ENCODE measurements at regions not wholly inside any gene's neighbourhood (a gene's known extent, or its start where the extent isn't known, plus 50 kb on each side); places are given as distances from the start of the nearest gene placed in this dataset.

- H3K4me3 ChIP-seq (replicated peaks; ENCODE audit: low read depth, low read length): no peak overlapping the region
- TF ChIP-seq CTCF (IDR thresholded peaks at IDR 0.05; ENCODE audit: low read depth, low read length, missing control alignments): no peak
- no peak for DNase-seq (ENCODE audit: extremely low read depth, low read depth)
These were observed 1381.6 kb upstream of the TENM3 start for GRCh38 chr4:180861651-180862050.

DNA sequence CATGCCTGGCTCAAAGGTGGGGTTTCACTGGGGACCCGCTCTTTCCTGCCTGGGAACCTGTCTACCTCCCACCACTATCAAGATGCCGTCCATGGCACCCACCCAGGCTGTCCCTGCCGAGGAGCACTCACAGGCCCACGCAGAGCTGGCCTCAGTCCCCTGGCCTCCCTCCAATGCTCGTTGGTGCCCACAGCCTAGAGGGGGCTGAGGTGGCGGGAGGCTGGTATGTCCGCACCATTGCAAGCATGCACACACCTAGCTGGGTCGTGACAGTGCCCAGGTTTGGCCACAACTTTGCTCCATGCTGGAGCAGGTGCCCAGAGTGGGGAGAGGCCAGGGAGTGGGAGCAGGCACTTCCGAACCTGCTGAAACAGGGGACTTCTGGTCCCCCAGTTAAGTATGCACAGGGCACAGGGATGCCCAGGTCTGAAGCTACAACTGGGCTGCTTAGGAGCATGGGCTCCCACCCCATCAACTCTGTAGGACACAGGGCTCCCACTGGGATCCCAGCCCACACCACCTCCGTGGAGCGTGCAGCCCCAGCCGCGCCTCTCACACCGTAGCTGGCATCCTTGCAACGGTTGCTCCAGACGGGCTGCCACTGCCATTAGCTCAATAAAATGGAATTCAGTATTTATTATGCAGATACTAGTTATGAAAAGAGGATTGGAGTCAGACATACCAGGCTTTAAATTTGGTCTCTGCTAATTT is 1376.1 kb upstream of the TENM3 start:
- no peak for DNase-seq (ENCODE audit: extremely low read depth, low read depth)
- no peak for TF ChIP-seq CTCF (IDR thresholded peaks at IDR 0.05; ENCODE audit: low read depth, low read length, missing control alignments)
- H3K4me3 ChIP-seq (replicated peaks; ENCODE audit: low read depth, low read length): no peak overlapping the region

- DNase-seq (ENCODE audit: extremely low read depth, low read depth): no peak
- H3K4me3 ChIP-seq (replicated peaks; ENCODE audit: low read depth, low read length): no peak overlapping the region
- TF ChIP-seq CTCF (IDR thresholded peaks at IDR 0.05; ENCODE audit: low read depth, low read length, missing control alignments): no peak
These were observed 1372.6 kb upstream of the TENM3 start for GRCh38 chr4:180870623-180871022.

- no peak overlapping the region for H3K4me3 ChIP-seq (replicated peaks; ENCODE audit: low read depth, low read length)
- DNase-seq (ENCODE audit: extremely low read depth, low read depth): no peak
- TF ChIP-seq CTCF (IDR thresholded peaks at IDR 0.05; ENCODE audit: low read depth, low read length, missing control alignments): no peak
These were observed 1344.9 kb upstream of the TENM3 start for GRCh38 chr4:180898305-180898704.

DNA sequence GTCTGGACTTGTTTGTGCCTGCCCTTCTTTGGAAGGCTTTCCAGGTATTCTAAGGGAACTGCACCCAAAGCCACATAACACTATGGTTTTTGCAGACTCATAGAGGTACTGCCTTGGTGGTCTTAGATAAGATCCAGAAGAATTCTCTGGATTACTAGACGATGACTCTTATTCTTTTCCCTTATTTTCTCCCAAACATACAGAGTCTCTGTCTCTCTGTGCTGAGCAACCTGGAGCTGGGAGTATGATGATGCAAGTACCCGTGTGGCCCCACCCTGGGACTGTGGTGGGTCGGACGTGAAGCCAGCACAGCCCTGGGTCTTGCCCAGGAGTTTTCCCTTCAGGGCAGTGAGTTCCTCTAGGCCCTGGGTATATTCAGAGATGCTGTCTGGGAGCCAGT is 1342.4 kb upstream of the TENM3 start:
- TF ChIP-seq CTCF (IDR thresholded peaks at IDR 0.05; ENCODE audit: low read depth, low read length, missing control alignments): no peak
- H3K4me3 ChIP-seq (replicated peaks; ENCODE audit: low read depth, low read length): no peak overlapping the region
- DNase-seq (ENCODE audit: extremely low read depth, low read depth): no peak

GRCh38 chr4:180909279-180909678 is 1333.9 kb upstream of the TENM3 start:
- TF ChIP-seq CTCF (IDR thresholded peaks at IDR 0.05; ENCODE audit: low read depth, low read length, missing control alignments): peak; percentile 11
- H3K4me3 ChIP-seq (replicated peaks; ENCODE audit: low read depth, low read length): no peak overlapping the region
- DNase-seq (ENCODE audit: extremely low read depth, low read depth): no peak

GRCh38 chr4:180913750-180914149 is 1329.5 kb upstream of the TENM3 start:
- no peak for TF ChIP-seq CTCF (IDR thresholded peaks at IDR 0.05; ENCODE audit: low read depth, low read length, missing control alignments)
- H3K4me3 ChIP-seq (replicated peaks; ENCODE audit: low read depth, low read length): no peak overlapping the region
- DNase-seq (ENCODE audit: extremely low read depth, low read depth): no peak

Measured in HFF-Myc (cell line).